H9 (cell line): ENCODE measurements at regions not wholly inside any gene's neighbourhood (a gene's known extent, or its start where the extent isn't known, plus 50 kb on each side); places are given as distances from the start of the nearest gene placed in this dataset.
A peak's percentile ranks its signal among the peaks of the same experiment; 100 is the strongest.

Source experiments
- DNase-seq: peaks from one replicate; pipeline ENCODE4 v3.0.0-alpha.2; 2017
- H2AFZ ChIP-seq: one replicate; pipeline ENCODE4 v1.6.1; 2013; ENCODE audit warnings: mild to moderate bottlenecking, low read length, control low read depth, moderate library complexity
- H2AK5ac ChIP-seq: 2 replicates; pipeline ENCODE4 v1.6.1; 2013; ENCODE audit warnings: low read length, control low read depth, mixed read lengths; ENCODE audit not compliant: insufficient read length
- H2BK120ac ChIP-seq: one replicate; pipeline ENCODE4 v1.6.1; 2013; ENCODE audit warnings: low read depth, mild to moderate bottlenecking, low read length, control low read depth, inconsistent platforms; ENCODE audit not compliant: poor library complexity, severe bottlenecking
- H2BK12ac ChIP-seq: 2 replicates; pipeline ENCODE4 v1.6.1; 2013; ENCODE audit warnings: low read length, control low read depth, mixed read lengths, low read depth; ENCODE audit not compliant: insufficient read length
- H2BK15ac ChIP-seq: 2 replicates; pipeline ENCODE4 v1.6.1; 2013; ENCODE audit warnings: low read depth, low read length, control low read depth
- H2BK20ac ChIP-seq: one replicate; pipeline ENCODE4 v1.6.1; 2013; ENCODE audit warnings: low read depth, mild to moderate bottlenecking, low read length, control low read depth, inconsistent platforms; ENCODE audit not compliant: poor library complexity, severe bottlenecking
- H2BK5ac ChIP-seq: 2 replicates; pipeline ENCODE4 v1.6.1; 2013; ENCODE audit warnings: low read length, control low read depth, mixed read lengths; ENCODE audit not compliant: insufficient read length
- H3K14ac ChIP-seq: 2 replicates; pipeline ENCODE4 v1.6.1; 2013; ENCODE audit warnings: low read length, control low read depth; ENCODE audit not compliant: insufficient read depth
- H3K18ac ChIP-seq: 2 replicates; pipeline ENCODE4 v1.6.1; 2013; ENCODE audit warnings: low read depth, mild to moderate bottlenecking, mixed read lengths, low read length, control low read depth; ENCODE audit not compliant: insufficient read length
- H3K23ac ChIP-seq: 2 replicates; pipeline ENCODE4 v1.6.1; 2013; ENCODE audit warnings: low read length, control low read depth, mixed read lengths, low read depth; ENCODE audit not compliant: insufficient read length
- H3K23me2 ChIP-seq: 2 replicates; pipeline ENCODE4 v1.6.1; 2013; ENCODE audit warnings: low read depth, mild to moderate bottlenecking, mixed read lengths, low read length, control low read depth; ENCODE audit not compliant: insufficient read length, poor library complexity, severe bottlenecking
- H3K27ac ChIP-seq: 2 replicates; pipeline ENCODE4 v1.5.1; 2013; ENCODE audit warnings: low read length, control low read depth, mixed read lengths, low read depth; ENCODE audit not compliant: insufficient read length
- H3K27me3 ChIP-seq: 2 replicates; pipeline ENCODE4 v1.6.1; 2013; ENCODE audit warnings: low read length, control low read depth, inconsistent platforms; ENCODE audit not compliant: insufficient read depth
- H3K4ac ChIP-seq: 2 replicates; pipeline ENCODE4 v1.6.1; 2013; ENCODE audit warnings: low read depth, mild to moderate bottlenecking, control low read depth, inconsistent platforms, low read length, moderate library complexity
- H3K4me1 ChIP-seq: 2 replicates; pipeline ENCODE4 v1.6.1; 2013; ENCODE audit warnings: low read length, control low read depth, inconsistent platforms; ENCODE audit not compliant: insufficient read depth
- H3K4me2 ChIP-seq: 2 replicates; pipeline ENCODE4 v1.6.1; 2013; ENCODE audit warnings: low read length, control low read depth, mixed read lengths; ENCODE audit not compliant: insufficient read length, insufficient read depth
- H3K56ac ChIP-seq: 2 replicates; pipeline ENCODE4 v1.6.1; 2013; ENCODE audit warnings: low read depth, mild to moderate bottlenecking, mixed read lengths, low read length, control low read depth; ENCODE audit not compliant: insufficient read length
- H3K79me1 ChIP-seq: 2 replicates; pipeline ENCODE4 v1.6.1; 2013; ENCODE audit warnings: low read depth, mild to moderate bottlenecking, moderate library complexity, low read length, control low read depth, inconsistent platforms; ENCODE audit not compliant: insufficient read depth, poor library complexity, severe bottlenecking
- H3K79me2 ChIP-seq: 2 replicates; pipeline ENCODE4 v1.6.1; 2013; ENCODE audit warnings: low read length, control low read depth, inconsistent platforms; ENCODE audit not compliant: insufficient read depth
- H3K9ac ChIP-seq: 2 replicates; pipeline ENCODE4 v1.6.1; 2013; ENCODE audit warnings: low read length, control low read depth, mixed read lengths; ENCODE audit not compliant: insufficient read length; ENCODE audit errors: extremely low read depth
- H3K9me3 ChIP-seq: one replicate; pipeline ENCODE4 v1.6.1; 2013; ENCODE audit warnings: low read depth, low read length, inconsistent platforms; ENCODE audit not compliant: control insufficient read depth
- H3T11ph ChIP-seq: one replicate; pipeline ENCODE4 v1.6.1; 2013; ENCODE audit warnings: mild to moderate bottlenecking, low read length, control low read depth, inconsistent platforms
- H4K20me1 ChIP-seq: one replicate; pipeline ENCODE4 v1.6.1; 2013; ENCODE audit not compliant: control insufficient read depth, insufficient read length, insufficient read depth
- H4K5ac ChIP-seq: 2 replicates; pipeline ENCODE4 v1.6.1; 2013; ENCODE audit warnings: low read depth, mild to moderate bottlenecking, mixed read lengths, low read length, control low read depth; ENCODE audit not compliant: insufficient read length
- H4K8ac ChIP-seq: replicated peaks from 2 replicates; pipeline ENCODE4 v1.6.1; 2013; ENCODE audit warnings: low read length, control low read depth, mixed read lengths, low read depth; ENCODE audit not compliant: insufficient read length
- H4K91ac ChIP-seq: 2 replicates; pipeline ENCODE4 v1.6.1; 2013; ENCODE audit warnings: low read depth, mild to moderate bottlenecking, moderate library complexity, mixed read lengths, low read length, control low read depth; ENCODE audit not compliant: insufficient read length
- H3K27ac Mint-ChIP-seq, 3 experiments: 2 replicates in 2 of 3; 3 replicates in 1 of 3; pipeline ENCODE4 v1.8.0; 2020 to 2021; ENCODE audit warnings: mixed read lengths in 3 of 3, mild to moderate bottlenecking in 1 of 3, moderate library complexity in 1 of 3
- H3K27me3 Mint-ChIP-seq: 2 replicates; pipeline ENCODE4 v1.8.0; 2021; ENCODE audit warnings: low read depth, mild to moderate bottlenecking, moderate library complexity, mixed read lengths
- H3K36me3 Mint-ChIP-seq, 3 experiments: 2 replicates in 2 of 3; 3 replicates in 1 of 3; pipeline ENCODE4 v1.8.0; 2020 to 2021; ENCODE audit warnings: low read depth in 3 of 3, mixed read lengths in 3 of 3; ENCODE audit not compliant: insufficient read depth in 1 of 3
- H3K4me1 Mint-ChIP-seq, 2 experiments: 2 replicates each; pipeline ENCODE4 v1.8.0; 2020; ENCODE audit warnings: mixed read lengths in 2 of 2
- H3K4me3 Mint-ChIP-seq, 2 experiments: 2 replicates in 1 of 2; 3 replicates in 1 of 2; pipeline ENCODE4 v1.8.0; 2020 to 2021; ENCODE audit warnings: mild to moderate bottlenecking in 2 of 2, mixed read lengths in 2 of 2, moderate library complexity in 1 of 2
- H3K9me3 Mint-ChIP-seq, 2 experiments: 2 replicates in 1 of 2; 3 replicates in 1 of 2; pipeline ENCODE4 v1.8.0; 2020; ENCODE audit warnings: mild to moderate bottlenecking in 2 of 2, mixed read lengths in 2 of 2, moderate library complexity in 1 of 2
- CTCF ChIP-seq: fragments of 200-600 bp; sonication (generic); conservative IDR thresholded peaks from 3 replicates; pipeline ENCODE4 v1.8.0; 2021; ENCODE audit warnings: antibody characterized with exemption, mild to moderate bottlenecking
- whole genome bisulfite sequencing: extraction: QIAGEN DNeasy Blood & Tissue Kit; methylation state at CpG from one replicate; pipeline ENCODE4 v1.1.7; 2013; ENCODE audit warnings: missing lambda C conversion rate, low lambda C conversion rate, mixed read lengths; ENCODE audit not compliant: insufficient read length; ENCODE audit errors: extremely low coverage; 5-methylcytosine and 5-hydroxymethylcytosine counted together

- Histone ChIP-seq H3T11ph (no peak overlapping the region), H3K4me1 (no peaks in the 10 kb centered on the region), H3K4me2 (no peak overlapping the region), H4K91ac (no peak overlapping the region), H3K56ac (no peak overlapping the region), H3K23ac (no peak overlapping the region), H3K23me2 (no peaks in the 10 kb centered on the region), H4K20me1 (no peaks in the 10 kb centered on the region), H2BK20ac (no peak overlapping the region), H3K9ac (no peak overlapping the region), H2BK12ac (no peak overlapping the region), H3K18ac (no peak overlapping the region), H4K5ac (no peak overlapping the region), H3K79me1 (no peaks in the 10 kb centered on the region), H4K8ac (no peak overlapping the region), H2BK15ac (no peak overlapping the region), H2AFZ (no peak overlapping the region), H2BK5ac (no peak overlapping the region), H3K14ac (no peak overlapping the region; the same call in 1 of the 2 replicates), H3K27ac (no peak overlapping the region), H3K27me3 (no peaks in the 10 kb centered on the region), H3K9me3 (no peaks in the 10 kb centered on the region), H3K79me2 (no peaks in the 10 kb centered on the region), H2BK120ac (no peak overlapping the region), H2AK5ac (no peak overlapping the region), H3K4ac (no peak overlapping the region)
- H3K9me3 Mint-ChIP-seq, result peaks cover under 1 to 2% of the 10 kb centered on the region in 2 experiments; a peak in 3 of 5 replicates
- peak overlapping the region in 2 of 3 experiments; percentile 57 to 84; a peak in 2 of 7 replicates for H3K27ac Mint-ChIP-seq
- no peak overlapping the region for H3K4me3 Mint-ChIP-seq
- peaks cover 17% of the 10 kb centered on the region for H3K27me3 Mint-ChIP-seq
- TF ChIP-seq CTCF, result no peak
- DNase-seq, result no peak
- WGBS, result no CpG with 5 or more reads among the region's 13 CpGs
- peaks cover 0 to under 1% (median under 1%) of the 10 kb centered on the region in 3 experiments; a peak in 5 of 7 replicates for H3K36me3 Mint-ChIP-seq
- H3K4me1 Mint-ChIP-seq, result peaks cover 21 to 23% of the 10 kb centered on the region in 2 experiments
Measured at GRCh38 chr22:48318575-48319320, 1508.9 kb downstream of the BRD1 start.
